Stimulated activated CD4-positive, alpha-beta T cell treated with anti-CD3 and anti-CD28 coated beads, Interleukin-2, amount 100 ng/mL, for 24 hours (primary cell): ENCODE measurements at regions not wholly inside any gene's neighbourhood (a gene's known extent, or its start where the extent isn't known, plus 50 kb on each side); places are given as distances from the start of the nearest gene placed in this dataset.

Experiments used
- DNase-seq, 2 donors: peaks; one replicate each; pipeline ENCODE4 v3.0.0-alpha.2; 2020

DNA sequence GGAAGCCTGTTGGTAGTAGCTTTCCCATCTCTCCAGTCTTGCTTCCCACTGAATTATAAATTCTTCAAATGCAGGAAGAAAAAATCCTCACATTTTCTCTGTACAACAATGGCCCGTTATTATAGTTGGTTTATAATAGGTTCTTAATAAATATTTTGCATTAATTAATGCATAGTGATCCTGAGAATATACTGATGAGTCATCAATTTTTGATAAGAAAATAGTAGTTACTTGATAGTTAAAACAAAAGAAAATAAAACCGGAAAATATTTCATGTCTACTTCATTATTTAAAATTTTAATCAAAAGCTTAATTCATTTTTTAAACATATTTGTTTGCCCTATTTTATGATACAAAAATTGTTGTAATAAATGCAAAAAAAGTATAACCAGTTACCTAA lies 762.6 kb downstream of the BRINP1 start:
- no peak for DNase-seq

DNA sequence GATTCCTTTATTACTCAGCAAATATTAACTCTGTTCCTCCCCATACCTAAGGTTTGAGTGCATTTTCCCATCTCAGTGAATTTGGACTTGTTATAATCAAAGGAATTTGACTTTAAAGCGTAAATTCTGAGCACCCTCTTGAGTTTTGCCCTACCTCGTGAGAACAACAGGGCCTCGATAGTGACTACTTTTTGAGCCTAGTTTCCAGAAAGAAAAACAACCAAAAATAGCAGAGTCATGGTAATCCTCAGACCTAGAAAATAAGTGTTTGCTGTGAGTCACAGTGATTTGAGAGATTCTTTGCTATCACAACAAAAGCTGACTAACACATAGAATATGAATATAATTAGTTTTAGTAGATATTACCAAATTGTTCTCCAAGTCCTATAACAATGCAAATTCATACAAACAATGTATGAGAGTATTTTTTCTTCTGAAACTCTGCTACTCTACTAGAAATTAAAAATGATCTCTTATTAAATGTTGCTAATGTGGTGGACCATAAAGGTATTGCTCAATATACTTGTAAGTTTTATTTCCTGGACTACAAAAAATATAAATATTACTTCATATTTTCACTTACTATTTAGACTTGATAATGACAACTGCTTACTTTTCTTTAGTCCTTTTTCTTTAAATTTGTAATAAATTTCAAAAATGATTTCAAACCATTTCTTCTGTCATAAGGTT lies 759.7 kb downstream of the BRINP1 start:
- DNase-seq: no peak

DNA sequence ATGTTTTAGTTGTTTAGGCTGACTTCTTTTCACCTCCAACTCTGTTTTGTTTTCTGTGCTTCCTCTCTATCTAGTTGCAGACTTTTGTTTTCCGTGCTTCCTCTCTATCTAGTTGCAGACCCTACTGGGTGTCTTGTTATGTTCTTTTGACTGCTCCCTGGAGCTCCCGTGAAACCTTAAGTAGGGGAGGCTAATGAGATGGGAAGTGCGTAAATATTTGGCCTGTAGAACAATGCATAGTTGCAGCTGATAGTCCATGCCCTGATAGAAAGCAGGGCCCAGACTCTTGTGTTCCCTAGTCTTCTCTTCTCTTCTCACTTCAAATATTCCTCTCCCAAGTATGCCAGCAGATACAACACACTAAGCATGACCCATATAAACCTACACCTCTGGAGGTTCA lies 757.0 kb downstream of the BRINP1 start:
- DNase-seq: no peak

- no peak for DNase-seq
These were observed 755.2 kb downstream of the BRINP1 start for GRCh38 chr9:118613996-118614395.

DNA sequence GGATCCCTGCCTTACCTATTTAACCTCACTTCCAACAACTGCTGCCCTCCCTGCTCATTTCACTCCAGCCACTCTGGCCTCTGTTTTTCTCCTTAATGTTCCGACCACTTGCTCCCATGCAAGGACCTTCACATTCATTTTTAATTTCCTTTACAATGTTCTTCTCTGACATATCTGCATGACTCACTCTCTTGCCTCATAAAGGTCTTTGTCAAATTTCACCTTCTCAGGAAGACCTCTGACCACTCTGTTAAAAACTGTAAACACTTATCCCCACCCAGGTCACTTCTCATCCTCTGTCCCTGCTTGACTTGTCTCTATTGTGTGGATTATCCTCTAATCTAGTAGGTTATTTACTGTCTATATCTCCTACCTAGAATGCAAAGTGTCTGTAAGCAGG lies 751.2 kb downstream of the BRINP1 start:
- no peak for DNase-seq

GRCh38 chr9:118618849-118619248 lies 750.4 kb downstream of the BRINP1 start:
- no peak for DNase-seq

DNA sequence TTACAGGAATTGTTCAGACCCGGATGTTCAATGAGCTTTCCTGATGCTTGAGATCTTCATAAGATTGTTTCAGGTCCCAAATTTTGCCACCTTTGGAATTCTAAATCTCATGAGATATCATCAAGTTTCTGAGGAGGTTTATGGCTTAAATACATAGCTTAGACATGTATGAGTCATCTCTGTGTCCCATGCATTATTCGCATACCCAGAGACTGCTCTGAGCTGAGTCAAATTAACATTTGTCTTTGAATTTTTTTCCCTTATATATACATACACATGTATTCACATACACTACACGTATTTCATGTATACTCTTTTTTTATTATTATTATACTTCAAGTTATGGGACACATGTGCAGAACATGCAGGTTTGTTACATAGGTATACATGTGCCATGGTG lies 744.6 kb downstream of the BRINP1 start:
- DNase-seq: no peak

DNA sequence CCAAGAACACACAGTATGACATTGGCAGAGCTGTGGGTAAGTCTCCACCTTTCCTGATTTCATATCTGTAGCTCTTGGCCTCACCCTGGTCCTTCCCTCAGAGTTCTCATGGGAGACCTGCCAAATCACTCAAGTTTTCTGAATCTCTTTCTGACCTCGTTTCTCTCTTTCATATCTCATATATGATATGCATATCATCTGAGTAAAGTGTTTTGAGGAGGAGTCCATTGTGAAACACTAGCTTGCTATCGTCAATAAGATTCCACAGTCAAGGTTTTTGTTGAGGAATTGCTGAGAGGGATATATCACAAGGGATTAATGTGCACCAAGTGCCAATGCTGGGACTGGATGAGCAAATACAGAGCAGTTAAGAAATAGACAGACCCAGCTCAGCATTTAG lies 739.2 kb downstream of the BRINP1 start:
- DNase-seq: no peak

DNA sequence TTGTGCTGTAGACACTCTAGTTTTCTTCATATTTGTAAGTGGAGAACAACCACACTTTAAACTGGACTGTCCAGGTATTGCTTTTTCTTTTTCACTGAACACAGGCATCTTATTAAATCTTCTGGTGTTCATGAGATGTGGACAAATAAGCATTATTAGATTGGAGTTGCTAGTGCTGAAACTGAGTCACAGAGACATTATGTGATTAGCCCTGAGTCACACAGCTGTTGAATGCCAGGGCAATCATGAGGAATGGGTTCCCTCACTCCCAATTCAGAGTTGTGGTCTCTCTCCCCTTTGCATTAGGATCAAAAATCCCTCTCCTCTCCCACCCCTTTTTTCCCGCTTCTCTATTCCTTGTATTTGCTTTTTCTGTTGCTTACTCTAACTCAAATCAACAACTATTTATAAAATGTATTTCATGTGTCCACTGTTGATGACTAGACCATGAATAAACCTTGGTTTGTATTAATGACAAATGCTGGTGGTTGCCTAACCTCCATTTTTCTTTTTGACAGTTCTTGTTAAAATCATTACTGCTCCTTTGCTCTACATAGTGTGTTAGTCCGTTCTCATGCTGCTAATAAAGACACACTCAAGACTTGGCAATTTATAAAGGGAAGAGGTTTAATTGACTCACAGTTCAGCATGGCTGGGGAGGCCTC lies 738.2 kb downstream of the BRINP1 start:
- no peak for DNase-seq

- no peak for DNase-seq
These were observed 737.3 kb downstream of the BRINP1 start for GRCh38 chr9:118631956-118632355.

DNA sequence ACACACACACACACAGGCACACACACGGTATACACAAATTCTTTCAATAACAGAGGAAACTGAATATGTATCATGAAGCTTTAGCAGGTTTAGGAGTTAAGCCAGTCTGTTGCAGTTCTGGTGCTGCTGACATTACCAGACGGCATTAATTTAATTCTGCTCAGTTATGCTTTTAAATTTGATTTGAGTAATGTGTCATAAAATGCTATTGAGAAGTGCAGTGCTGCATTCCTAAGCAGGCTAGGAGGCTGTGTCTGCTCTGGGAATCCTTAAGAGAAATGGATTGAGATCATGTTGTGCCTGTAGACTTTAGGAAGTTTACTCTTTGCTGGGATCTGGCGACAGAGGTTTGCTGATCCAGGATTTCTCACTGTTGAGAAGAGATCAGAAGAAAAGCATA lies 733.8 kb downstream of the BRINP1 start:
- no peak for DNase-seq

DNA sequence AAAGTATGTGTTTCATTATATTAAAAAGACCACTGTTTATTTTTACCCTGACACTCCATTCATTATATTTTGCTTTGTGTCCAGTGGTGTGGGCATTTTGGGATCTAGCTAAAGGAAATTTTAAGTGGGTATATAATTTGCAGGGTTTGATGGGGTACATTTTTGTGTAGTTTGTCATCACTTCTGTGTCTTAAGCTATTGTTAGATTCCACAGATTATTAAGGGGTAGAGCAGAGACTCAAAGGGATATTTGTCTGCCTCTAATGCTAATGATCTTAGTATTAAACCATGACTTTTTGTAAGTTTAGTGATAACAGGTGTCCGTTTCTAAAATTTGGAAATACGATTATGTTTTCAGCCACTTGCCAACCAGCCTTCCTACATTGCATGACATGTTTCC lies 731.6 kb downstream of the BRINP1 start:
- DNase-seq: no peak

DNA sequence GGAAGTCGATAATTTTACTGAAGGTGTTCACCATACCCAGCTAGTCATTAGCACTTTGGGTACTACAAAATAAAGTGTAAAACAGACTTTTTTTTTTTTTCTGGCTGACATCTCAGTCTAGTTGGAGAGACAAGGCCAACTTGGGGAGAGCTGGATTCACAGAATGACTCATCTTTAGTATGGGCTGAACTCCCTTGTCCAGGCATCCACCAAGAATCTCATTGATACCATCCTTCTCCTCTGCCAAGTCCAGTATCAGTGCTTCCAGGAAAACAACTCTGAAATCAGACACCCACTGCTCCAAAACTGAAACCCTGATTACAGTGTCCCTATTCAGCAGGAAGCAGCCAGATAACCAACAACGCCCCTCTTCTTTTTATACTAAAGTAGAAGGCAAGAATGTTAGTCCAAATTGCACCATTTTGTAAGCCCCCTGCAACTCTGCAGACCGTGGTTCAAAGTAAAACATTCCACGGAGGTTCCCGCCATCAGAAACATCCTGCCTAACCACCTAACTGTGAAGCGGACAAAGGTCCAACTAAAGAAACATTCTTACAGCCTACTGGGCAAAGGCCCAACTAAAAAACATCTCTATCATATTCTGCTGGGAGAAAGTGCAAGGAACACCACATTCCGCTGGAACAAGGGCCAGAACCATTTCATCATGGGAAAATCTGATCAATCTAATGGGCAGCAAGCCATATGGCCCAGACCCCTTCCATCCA lies 728.2 kb downstream of the BRINP1 start:
- DNase-seq: no peak

GRCh38 chr9:118643118-118643517 lies 726.1 kb downstream of the BRINP1 start:
- DNase-seq: no peak

GRCh38 chr9:118644066-118644465 lies 725.2 kb downstream of the BRINP1 start:
- DNase-seq: no peak

DNA sequence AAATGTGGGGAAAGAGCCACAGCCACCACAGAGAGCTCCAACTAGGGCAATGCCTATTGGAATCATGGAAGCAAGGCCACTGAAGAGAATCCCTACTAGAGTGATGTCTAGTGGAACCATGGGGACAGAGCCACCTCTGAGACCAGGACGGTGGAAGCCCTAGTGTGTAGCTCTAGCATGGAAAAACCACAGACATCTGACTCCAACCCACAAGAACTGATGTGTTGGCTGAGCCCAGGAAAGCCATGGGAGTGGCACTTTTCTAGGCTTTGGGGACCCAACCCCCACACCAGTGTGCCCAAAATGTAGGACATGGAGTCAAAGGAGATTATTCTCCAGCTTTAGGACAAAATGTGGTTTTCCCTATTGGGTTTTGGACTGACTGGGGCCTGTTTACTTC lies 721.9 kb downstream of the BRINP1 start:
- DNase-seq: no peak

DNA sequence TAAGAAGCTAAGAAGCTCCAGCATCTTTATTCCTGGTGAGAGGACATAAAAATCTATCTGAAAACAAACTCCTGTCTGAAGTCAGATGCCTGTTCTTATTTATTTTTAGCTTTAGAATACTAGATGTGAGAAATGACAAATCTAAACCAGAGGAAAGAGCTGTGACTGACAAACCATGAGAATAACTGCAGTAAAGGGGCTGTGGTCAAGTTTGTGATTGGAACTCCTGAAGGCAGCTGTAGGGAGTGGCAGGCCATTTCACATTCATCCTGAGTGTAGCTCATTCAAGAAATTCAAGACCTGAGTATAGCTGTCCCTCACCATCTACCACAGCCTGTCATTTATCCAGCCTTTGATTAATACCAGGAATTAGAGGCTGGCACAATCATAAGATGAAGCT lies 718.8 kb downstream of the BRINP1 start:
- DNase-seq: no peak

GRCh38 chr9:118651511-118651910 lies 717.7 kb downstream of the BRINP1 start:
- DNase-seq: no peak

DNA sequence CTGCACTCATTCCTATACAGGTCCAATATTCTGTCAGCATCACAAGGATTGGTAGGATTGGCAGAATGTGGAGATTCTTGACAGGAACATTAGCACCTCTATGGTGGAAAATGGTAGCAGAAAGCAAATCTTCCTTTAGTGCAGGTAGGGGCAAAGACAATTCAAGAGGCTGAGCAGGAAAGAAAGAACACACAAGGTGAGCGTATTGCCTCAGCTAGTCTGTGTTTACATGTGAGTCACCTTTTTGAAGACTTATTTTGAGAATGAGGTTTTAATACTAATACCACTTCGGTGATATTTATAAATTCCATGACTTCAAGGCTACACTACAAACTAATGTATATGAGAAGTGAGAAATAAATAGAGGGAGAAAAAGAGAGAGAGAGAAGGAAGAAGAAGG lies 717.0 kb downstream of the BRINP1 start:
- no peak for DNase-seq

- DNase-seq: no peak
These were observed 716.3 kb downstream of the BRINP1 start for GRCh38 chr9:118652912-118653311.

GRCh38 chr9:118659011-118659410 lies 710.2 kb downstream of the BRINP1 start:
- no peak for DNase-seq

DNA sequence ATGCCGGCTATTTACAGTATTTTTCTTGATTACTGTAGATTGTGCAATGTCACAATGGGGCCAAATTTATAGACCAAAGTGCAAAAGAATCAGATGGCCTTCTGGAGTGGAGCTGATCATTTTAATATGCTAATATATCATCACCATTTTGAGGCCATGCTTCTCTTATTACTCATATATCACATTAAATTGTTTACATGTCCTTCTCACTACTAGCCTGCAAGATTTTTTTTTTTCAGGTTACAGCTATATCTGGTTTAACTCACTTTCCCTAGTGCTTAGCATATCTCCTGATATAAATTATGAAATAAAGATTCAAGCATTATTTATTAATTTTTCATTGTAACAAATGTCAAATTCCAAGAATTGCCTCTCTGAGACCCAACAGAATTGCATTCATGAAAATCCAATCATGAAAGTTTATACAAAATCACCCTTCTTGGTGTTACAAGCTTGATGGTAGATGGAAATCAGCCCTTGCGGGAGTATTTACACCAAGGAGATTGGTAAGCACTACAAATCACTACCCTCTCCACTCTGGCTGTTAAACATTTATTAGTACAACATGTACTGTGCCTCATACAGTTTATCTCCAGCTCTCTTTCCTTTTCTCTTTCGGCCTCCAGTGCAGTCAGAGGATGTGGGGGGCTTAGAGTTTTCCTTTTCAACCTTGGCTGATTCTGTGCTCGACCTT lies 703.9 kb downstream of the BRINP1 start:
- no peak for DNase-seq
